ENCODE measurements at regions not wholly inside any gene's neighbourhood (a gene's known extent, or its start where the extent isn't known, plus 50 kb on each side); places are given as distances from the start of the nearest gene placed in this dataset.

GRCh38 chr21:18970941-18971340, 567.4 kb upstream of the TMPRSS15 start:
- TF ChIP-seq POLR2A (IDR thresholded peaks at IDR 0.05; ENCODE audit: low read length) (no peak), GATA1 (IDR thresholded peaks at IDR 0.05; ENCODE audit: low read depth, low read length) (no peak)
